Prostate gland (tissue), 2 donors: ENCODE measurements at regions not wholly inside any gene's neighbourhood (a gene's known extent, or its start where the extent isn't known, plus 50 kb on each side); places are given as distances from the start of the nearest gene placed in this dataset.

Source experiments
- DNase-seq: peaks from one replicate; pipeline ENCODE4 v3.0.0-alpha.2; 2019; ENCODE audit warnings: low spot score
- H3K27ac ChIP-seq, 2 donors: fragments of 200-600 bp; sonication (generic); 2 replicates each; pipeline ENCODE4 v1.5.1; 2017 to 2019
- H3K27me3 ChIP-seq: fragments of 200-600 bp; sonication (generic); replicated peaks from 2 replicates; pipeline ENCODE4 v1.5.1; 2019; ENCODE audit not compliant: insufficient read depth
- H3K36me3 ChIP-seq, 2 donors: fragments of 200-600 bp; sonication (generic); 1 replicate in 1 of 2; 2 replicates in 1 of 2; pipeline versions ENCODE4 v1.5.1 to v1.8.1; 2017 to 2019
- H3K4me1 ChIP-seq: fragments of 200-600 bp; sonication (generic); replicated peaks from 2 replicates; pipeline ENCODE4 v1.5.1; 2019
- H3K4me3 ChIP-seq, 2 donors: fragments of 200-600 bp; sonication (generic); 2 replicates each; pipeline ENCODE4 v1.5.1; 2017 to 2019
- H3K9me3 ChIP-seq: fragments of 200-600 bp; sonication (generic); 2 replicates; pipeline ENCODE4 v1.5.1; 2017
- POLR2A ChIP-seq: fragments of 450-650 bp; IDR thresholded peaks from one replicate; pipeline ENCODE4 v1.6.1; 2016; ENCODE audit warnings: antibody characterized with exemption, mild to moderate bottlenecking
- POLR2AphosphoS5 ChIP-seq: sonication (generic); formaldehyde crosslinking; IDR thresholded peaks from one replicate; pipeline ENCODE4 v1.6.1; 2017; ENCODE audit warnings: antibody characterized with exemption
- WGBS: methylation state at CpG from one replicate; pipeline ENCODE4 v1.1.5; 2018; 5-methylcytosine and 5-hydroxymethylcytosine counted together
- intact Hi-C: fragments of 100-400 bp; cut with DNase I; formaldehyde crosslinking; loops from one replicate; pipeline ENCODE4 v1.14.2; 2022
- TF ChIP-seq, protein P1 (sequence below), 4 experiments: fragments of 200-600 bp in 2 of 4; fragments of 450-650 bp in 2 of 4; sonication (generic) in 2 of 4; IDR thresholded peaks; 1 replicate in 3 of 4; 2 replicates in 1 of 4; pipeline ENCODE4 v1.5.1; 2016 to 2019; ENCODE audit warnings: antibody characterized with exemption in 4 of 4, mild to moderate bottlenecking in 2 of 4, moderate library complexity in 2 of 4

GRCh38 chr22:48423481-48423911, 1404.2 kb downstream of the BRD1 start:
- Histone ChIP-seq H3K36me3 (no peaks in the 10 kb centered on the region), H3K4me3 (no peak overlapping the region), H3K27me3 (no peaks in the 10 kb centered on the region), H3K9me3 (no peaks in the 10 kb centered on the region), H3K27ac (no peak overlapping the region), H3K4me1 (no peaks in the 10 kb centered on the region)
- 53% methylated on average over 8 of the region's 8 CpGs for WGBS
- intact Hi-C loops, result no loop called here
- DNase-seq, result no peak
- TF ChIP-seq, protein P1, sequence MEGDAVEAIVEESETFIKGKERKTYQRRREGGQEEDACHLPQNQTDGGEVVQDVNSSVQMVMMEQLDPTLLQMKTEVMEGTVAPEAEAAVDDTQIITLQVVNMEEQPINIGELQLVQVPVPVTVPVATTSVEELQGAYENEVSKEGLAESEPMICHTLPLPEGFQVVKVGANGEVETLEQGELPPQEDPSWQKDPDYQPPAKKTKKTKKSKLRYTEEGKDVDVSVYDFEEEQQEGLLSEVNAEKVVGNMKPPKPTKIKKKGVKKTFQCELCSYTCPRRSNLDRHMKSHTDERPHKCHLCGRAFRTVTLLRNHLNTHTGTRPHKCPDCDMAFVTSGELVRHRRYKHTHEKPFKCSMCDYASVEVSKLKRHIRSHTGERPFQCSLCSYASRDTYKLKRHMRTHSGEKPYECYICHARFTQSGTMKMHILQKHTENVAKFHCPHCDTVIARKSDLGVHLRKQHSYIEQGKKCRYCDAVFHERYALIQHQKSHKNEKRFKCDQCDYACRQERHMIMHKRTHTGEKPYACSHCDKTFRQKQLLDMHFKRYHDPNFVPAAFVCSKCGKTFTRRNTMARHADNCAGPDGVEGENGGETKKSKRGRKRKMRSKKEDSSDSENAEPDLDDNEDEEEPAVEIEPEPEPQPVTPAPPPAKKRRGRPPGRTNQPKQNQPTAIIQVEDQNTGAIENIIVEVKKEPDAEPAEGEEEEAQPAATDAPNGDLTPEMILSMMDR (IDR thresholded peaks at IDR 0.05), result no peak

- Histone ChIP-seq H3K4me1 (no peaks in the 10 kb centered on the region), H3K36me3 (no peaks in the 10 kb centered on the region), H3K9me3 (no peaks in the 10 kb centered on the region), H3K27me3 (no peaks in the 10 kb centered on the region), H3K27ac (no peak overlapping the region), H3K4me3 (no peak overlapping the region)
- TF ChIP-seq, protein P1 (IDR thresholded peaks at IDR 0.05), result no peak
- TF ChIP-seq POLR2AphosphoS5 (no peak), POLR2A (no peak)
- DNase-seq, result no peak
- WGBS, result 43% methylated on average over 7 of the region's 7 CpGs
- intact Hi-C loops, result no loop called here
Measured at GRCh38 chr22:48422900-48423480, 1404.7 kb downstream of the BRD1 start.

DNA sequence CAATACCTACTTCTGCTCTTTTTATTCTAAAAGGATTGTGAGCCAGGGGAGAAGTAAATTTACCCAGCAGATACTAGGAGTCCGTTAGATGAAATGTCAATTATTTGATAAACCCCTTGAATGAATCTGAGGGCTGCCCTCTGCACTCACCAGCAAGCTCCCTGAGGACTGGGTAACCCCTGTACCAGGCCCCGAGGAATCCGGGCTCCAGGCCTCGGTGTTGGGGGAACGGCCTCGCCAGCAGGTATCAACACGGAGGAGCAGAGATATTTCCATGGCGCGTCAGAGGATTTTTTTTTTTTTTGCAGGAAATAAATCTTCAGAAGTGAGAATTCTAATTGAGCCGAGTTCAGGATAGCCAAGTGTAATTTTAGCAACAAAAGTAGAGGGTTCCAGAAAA, 1408.8 kb downstream of the BRD1 start:
- Histone ChIP-seq H3K9me3 (no peaks in the 10 kb centered on the region), H3K36me3 (no peaks in the 10 kb centered on the region), H3K27ac (no peak overlapping the region), H3K27me3 (no peaks in the 10 kb centered on the region), H3K4me3 (no peak overlapping the region), H3K4me1 (no peaks in the 10 kb centered on the region)
- no peak for TF ChIP-seq POLR2A
- intact Hi-C loops, result no loop called here
- 93% methylated on average over 10 of the region's 10 CpGs for WGBS
- no peak for DNase-seq

DNA sequence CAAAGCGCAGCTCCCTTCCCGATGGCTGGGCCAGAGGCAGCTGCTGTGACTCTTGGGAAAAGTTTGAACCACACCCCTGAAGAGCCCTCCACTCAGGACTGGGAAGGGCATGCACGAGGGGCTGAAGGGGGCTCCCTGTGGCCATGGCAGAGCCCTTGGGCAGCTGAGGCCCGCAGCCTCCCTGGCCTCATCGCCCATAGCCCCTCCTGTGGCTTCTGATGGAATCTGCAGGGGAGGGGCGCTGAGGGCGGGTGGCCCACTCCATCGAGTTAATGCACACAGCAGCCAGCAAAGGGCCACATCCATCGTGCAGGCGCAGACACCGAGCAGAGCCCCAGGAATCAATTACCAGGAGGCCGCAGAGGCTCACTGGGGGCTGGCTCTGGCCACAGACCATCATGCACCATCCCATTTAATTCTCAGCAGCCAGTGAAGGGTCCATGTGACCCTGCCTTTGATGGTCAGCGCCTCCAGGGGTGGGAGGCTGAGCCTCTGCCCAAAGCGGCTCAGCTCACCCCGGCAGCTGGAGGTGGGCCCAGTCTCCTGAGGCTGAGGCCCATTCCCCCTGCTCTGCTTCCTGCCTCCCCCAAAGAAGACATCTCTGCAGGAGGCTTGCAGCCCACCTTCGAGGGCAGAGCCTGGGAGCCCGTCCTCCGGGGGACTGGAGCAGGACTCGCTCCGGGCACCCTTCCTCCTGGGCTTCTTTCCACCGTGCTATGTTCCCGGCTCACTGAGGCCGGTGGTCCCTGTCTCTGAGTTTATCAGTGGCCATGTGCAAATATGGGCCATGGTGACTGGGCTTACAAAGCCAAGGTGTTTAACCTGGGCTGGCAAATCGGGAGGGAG, 1410.2 kb downstream of the BRD1 start:
- 89% methylated on average over 18 of the region's 24 CpGs for WGBS

GRCh38 chr22:48416396-48417224, 1411.1 kb downstream of the BRD1 start:
- intact Hi-C loops, result no loop called here
- H3K27ac ChIP-seq, result no peak overlapping the region
- DNase-seq, result no peak
- no peaks in the 10 kb centered on the region for H3K9me3 ChIP-seq
- 24% methylated on average over 16 of the region's 16 CpGs for WGBS
- H3K4me1 ChIP-seq, result no peaks in the 10 kb centered on the region
- no peak overlapping the region for H3K4me3 ChIP-seq
- no peaks in the 10 kb centered on the region for H3K27me3 ChIP-seq
- TF ChIP-seq POLR2A, result no peak
- TF ChIP-seq POLR2AphosphoS5, result no peak
- TF ChIP-seq, protein P1 (IDR thresholded peaks at IDR 0.05), result no peak
- no peaks in the 10 kb centered on the region for H3K36me3 ChIP-seq

More for the DNA sequence above, 1410.2 kb downstream of the BRD1 start:
- TF ChIP-seq POLR2AphosphoS5, result no peak
- no peak for TF ChIP-seq POLR2A
- TF ChIP-seq, protein P1 (IDR thresholded peaks at IDR 0.05), result no peak
- Histone ChIP-seq H3K27me3 (no peaks in the 10 kb centered on the region), H3K4me1 (no peaks in the 10 kb centered on the region), H3K4me3 (no peak overlapping the region), H3K27ac (no peak overlapping the region), H3K36me3 (no peaks in the 10 kb centered on the region), H3K9me3 (no peaks in the 10 kb centered on the region)
- DNase-seq, result no peak
- intact Hi-C loops, result no loop called here
